SK-N-SH (cell line): ENCODE measurements at regions not wholly inside any gene's neighbourhood (a gene's known extent, or its start where the extent isn't known, plus 50 kb on each side); places are given as distances from the start of the nearest gene placed in this dataset.
A peak's percentile ranks its signal among the peaks of the same experiment; 100 is the strongest.

Experiments
- CTCF ChIA-PET: fragments of 300-600, 350-600 bp; formaldehyde crosslinking; extraction: SDS; loops from one replicate; lab custom pipeline; 2021; lab: Yijun Ruan, JAX
- POLR2A ChIA-PET: fragments of 350-600 bp; sonication (Branson Sonifier 250); formaldehyde crosslinking; extraction: SDS; loops from one replicate; lab custom pipeline; 2020; ENCODE audit warnings: antibody characterized with exemption, inconsistent platforms; lab: Yijun Ruan, JAX
- DNase-seq: peaks from one replicate; pipeline ENCODE4 v3.0.0; 2012
- H2AFZ ChIP-seq: fragments of 200-600 bp; sonication (generic); 2 replicates; pipeline ENCODE4 v1.8.1; 2016; ENCODE audit warnings: antibody characterized with exemption, mild to moderate bottlenecking, low read depth
- H3F3A ChIP-seq: fragments of 200-600 bp; sonication (generic); replicated peaks from 2 replicates; pipeline ENCODE3; 2016; ENCODE audit warnings: antibody characterized with exemption, mild to moderate bottlenecking; ENCODE audit not compliant: insufficient read depth
- H3K27ac ChIP-seq, 2 experiments: fragments of 200-500 bp in 1 of 2; fragments of 200-600 bp in 1 of 2; sonication (Bioruptor generic) in 1 of 2; sonication (generic), shearing (Covaris generic) in 1 of 2; 2 replicates each; pipeline versions ENCODE4 v1.5.1 to v1.6.1; 2014 to 2016; ENCODE audit warnings: low read depth in 2 of 2, inconsistent platforms in 1 of 2, low read length in 1 of 2, mild to moderate bottlenecking in 1 of 2, mixed read lengths in 1 of 2
- H3K27me3 ChIP-seq: fragments of 200-600 bp; sonication (generic), shearing (Covaris generic); 2 replicates; pipeline ENCODE4 v1.6.1; 2016; ENCODE audit warnings: mixed run types; ENCODE audit not compliant: insufficient read depth
- H3K36me3 ChIP-seq, 2 experiments: fragments of 200-500 bp in 1 of 2; fragments of 200-600 bp in 1 of 2; sonication (Bioruptor generic) in 1 of 2; sonication (generic) in 1 of 2; replicated peaks in 1 of 2; 2 replicates each; pipeline versions ENCODE3 to v1.5.1; 2014 to 2016; ENCODE audit warnings: low read length in 1 of 2, mild to moderate bottlenecking in 1 of 2; ENCODE audit not compliant: insufficient read depth in 2 of 2, control insufficient read depth in 1 of 2
- H3K4me1 ChIP-seq, 2 experiments: fragments of 200-500 bp in 1 of 2; fragments of 200-600 bp in 1 of 2; sonication (Bioruptor generic) in 1 of 2; sonication (generic), shearing (Covaris generic) in 1 of 2; 2 replicates each; pipeline versions ENCODE4 v1.5.1 to v1.6.1; 2014 to 2016; ENCODE audit warnings: low read depth in 1 of 2, low read length in 1 of 2, mixed run types in 1 of 2; ENCODE audit not compliant: insufficient read depth in 2 of 2, control insufficient read depth in 1 of 2
- H3K4me2 ChIP-seq: fragments of 200-600 bp; sonication (generic), shearing (Covaris generic); 2 replicates; pipeline ENCODE4 v1.6.1; 2017; ENCODE audit warnings: mixed run types
- H3K4me3 ChIP-seq, 2 experiments: fragments of 200-500 bp in 1 of 2; fragments of 200-600 bp in 1 of 2; sonication (Bioruptor generic) in 1 of 2; sonication (generic), shearing (Covaris generic) in 1 of 2; 2 replicates each; pipeline versions ENCODE4 v1.5.1 to v1.8.1; 2014 to 2016; ENCODE audit warnings: low read depth in 2 of 2, inconsistent platforms in 1 of 2, low read length in 1 of 2, mild to moderate bottlenecking in 1 of 2, mixed read lengths in 1 of 2, moderate library complexity in 1 of 2
- H3K79me2 ChIP-seq: fragments of 200-600 bp; sonication (generic); 2 replicates; pipeline ENCODE4 v1.8.1; 2017; ENCODE audit warnings: mild to moderate bottlenecking; ENCODE audit not compliant: insufficient read depth
- H3K9ac ChIP-seq: fragments of 200-600 bp; sonication (generic); 2 replicates; pipeline ENCODE4 v1.6.1; 2017; ENCODE audit warnings: mixed run types
- H3K9me2 ChIP-seq: fragments of 200-600 bp; sonication (generic); 2 replicates; pipeline ENCODE4 v1.6.1; 2017; ENCODE audit warnings: mixed run types
- H3K9me3 ChIP-seq: fragments of 200-600 bp; sonication (generic); 2 replicates; pipeline ENCODE4 v1.6.1; 2017; ENCODE audit warnings: mixed run types, mild to moderate bottlenecking, moderate library complexity
- H4K20me1 ChIP-seq: fragments of 200-600 bp; sonication (generic); 2 replicates; pipeline ENCODE4 v1.6.1; 2017; ENCODE audit warnings: mild to moderate bottlenecking, mixed run types; ENCODE audit not compliant: insufficient read depth
- CHD2 ChIP-seq: fragments of 150-350 bp; IDR thresholded peaks from 2 replicates; pipeline ENCODE4 v1.6.1; 2018; ENCODE audit warnings: low read length; ENCODE audit not compliant: partially characterized antibody
- ELF1 ChIP-seq: IDR thresholded peaks from 2 replicates; pipeline ENCODE4 v1.4.0; 2012
- EP300 ChIP-seq, 2 experiments: IDR thresholded peaks; 2 replicates each; pipeline versions ENCODE4 v1.4.0 to v1.6.1; 2012; ENCODE audit warnings: borderline replicate concordance in 1 of 2, low read depth in 1 of 2, low read length in 1 of 2
- GABPA ChIP-seq: IDR thresholded peaks from 2 replicates; pipeline ENCODE4 v1.4.0; 2012; ENCODE audit warnings: low read depth, mild to moderate bottlenecking
- GATA2 ChIP-seq: sonication (generic); formaldehyde crosslinking; IDR thresholded peaks from 2 replicates; pipeline ENCODE4 v1.5.0; 2020; ENCODE audit warnings: mild to moderate bottlenecking, missing genetic modification reagents
- JUND ChIP-seq: IDR thresholded peaks from 2 replicates; pipeline ENCODE4 v1.4.0; 2012
- MXI1 ChIP-seq: IDR thresholded peaks from 2 replicates; pipeline ENCODE4 v1.6.1; 2012; ENCODE audit warnings: mild to moderate bottlenecking, low read depth, low read length, improper control_type of control experiment
- TEAD4 ChIP-seq: IDR thresholded peaks from 2 replicates; pipeline ENCODE4 v1.4.0; 2012; ENCODE audit warnings: mild to moderate bottlenecking, borderline replicate concordance; ENCODE audit not compliant: insufficient read depth
- TF ChIP-seq, protein P1 (sequence below): IDR thresholded peaks from 2 replicates; pipeline ENCODE4 v1.4.0; 2012; ENCODE audit warnings: low read depth, borderline replicate concordance
- TF ChIP-seq, protein P2 (sequence below): fragments of 200-600 bp; sonication (generic); IDR thresholded peaks from 2 replicates; pipeline ENCODE4 v1.6.1; 2017; ENCODE audit warnings: antibody characterized with exemption, mild to moderate bottlenecking, moderate library complexity
- TF ChIP-seq, protein P3 (sequence below): IDR thresholded peaks from 2 replicates; pipeline ENCODE4 v1.6.1; 2012; ENCODE audit warnings: mild to moderate bottlenecking, low read depth, low read length, moderate library complexity
- TF ChIP-seq, protein P4 (sequence below): fragments of 150-350 bp; IDR thresholded peaks from 2 replicates; pipeline ENCODE4 v1.6.1; 2016; ENCODE audit warnings: mild to moderate bottlenecking, low read depth, low read length
- TF ChIP-seq, protein P5 (sequence below): IDR thresholded peaks from 2 replicates; pipeline ENCODE4; 2012

DNA sequence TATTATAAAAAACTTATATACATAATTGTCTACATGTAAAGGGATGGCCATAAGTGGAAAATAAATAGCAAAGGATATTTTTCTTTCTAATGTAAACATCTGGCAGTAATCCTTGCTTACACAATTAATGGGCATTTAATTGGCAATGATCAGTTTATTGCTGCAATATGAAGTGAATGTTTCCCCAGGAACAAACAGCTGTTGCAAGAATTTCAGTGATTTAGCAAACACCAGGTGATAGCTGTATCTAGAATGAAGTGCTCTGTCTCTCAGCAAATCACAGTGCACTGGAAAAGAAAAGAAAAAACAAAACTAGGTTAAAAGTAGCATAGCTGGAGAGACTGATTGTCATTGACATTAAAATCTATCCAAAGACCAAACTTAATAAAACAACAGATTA is 594.5 kb upstream of the ARRDC3 start:
- H3K36me3 ChIP-seq = no peaks in the 10 kb centered on the region
- no peaks in the 10 kb centered on the region for H3K9me2 ChIP-seq
- H3F3A ChIP-seq = no peaks in the 10 kb centered on the region
- H3K4me3 ChIP-seq = no peak overlapping the region
- H3K27ac ChIP-seq = peak overlapping the region in 1 of 2 experiments; percentile 16; a peak in 1 of 4 replicates
- POLR2A ChIA-PET = no interaction called here
- no peak overlapping the region for H3K9ac ChIP-seq
- no peaks in the 10 kb centered on the region for H4K20me1 ChIP-seq
- no peaks in the 10 kb centered on the region for H3K9me3 ChIP-seq
- H3K4me1 ChIP-seq = peaks cover 0 to 4% of the 10 kb centered on the region in 2 experiments; a peak in 1 of 4 replicates
- H3K27me3 ChIP-seq = no peaks in the 10 kb centered on the region
- no peak overlapping the region for H3K4me2 ChIP-seq
- no peak for DNase-seq
- peak overlapping the region; percentile 32; the same call in 1 of the 2 replicates for H2AFZ ChIP-seq
- TF ChIP-seq, protein P1, sequence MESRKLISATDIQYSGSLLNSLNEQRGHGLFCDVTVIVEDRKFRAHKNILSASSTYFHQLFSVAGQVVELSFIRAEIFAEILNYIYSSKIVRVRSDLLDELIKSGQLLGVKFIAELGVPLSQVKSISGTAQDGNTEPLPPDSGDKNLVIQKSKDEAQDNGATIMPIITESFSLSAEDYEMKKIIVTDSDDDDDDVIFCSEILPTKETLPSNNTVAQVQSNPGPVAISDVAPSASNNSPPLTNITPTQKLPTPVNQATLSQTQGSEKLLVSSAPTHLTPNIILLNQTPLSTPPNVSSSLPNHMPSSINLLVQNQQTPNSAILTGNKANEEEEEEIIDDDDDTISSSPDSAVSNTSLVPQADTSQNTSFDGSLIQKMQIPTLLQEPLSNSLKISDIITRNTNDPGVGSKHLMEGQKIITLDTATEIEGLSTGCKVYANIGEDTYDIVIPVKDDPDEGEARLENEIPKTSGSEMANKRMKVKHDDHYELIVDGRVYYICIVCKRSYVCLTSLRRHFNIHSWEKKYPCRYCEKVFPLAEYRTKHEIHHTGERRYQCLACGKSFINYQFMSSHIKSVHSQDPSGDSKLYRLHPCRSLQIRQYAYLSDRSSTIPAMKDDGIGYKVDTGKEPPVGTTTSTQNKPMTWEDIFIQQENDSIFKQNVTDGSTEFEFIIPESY = no peak
- TF ChIP-seq, protein P2, sequence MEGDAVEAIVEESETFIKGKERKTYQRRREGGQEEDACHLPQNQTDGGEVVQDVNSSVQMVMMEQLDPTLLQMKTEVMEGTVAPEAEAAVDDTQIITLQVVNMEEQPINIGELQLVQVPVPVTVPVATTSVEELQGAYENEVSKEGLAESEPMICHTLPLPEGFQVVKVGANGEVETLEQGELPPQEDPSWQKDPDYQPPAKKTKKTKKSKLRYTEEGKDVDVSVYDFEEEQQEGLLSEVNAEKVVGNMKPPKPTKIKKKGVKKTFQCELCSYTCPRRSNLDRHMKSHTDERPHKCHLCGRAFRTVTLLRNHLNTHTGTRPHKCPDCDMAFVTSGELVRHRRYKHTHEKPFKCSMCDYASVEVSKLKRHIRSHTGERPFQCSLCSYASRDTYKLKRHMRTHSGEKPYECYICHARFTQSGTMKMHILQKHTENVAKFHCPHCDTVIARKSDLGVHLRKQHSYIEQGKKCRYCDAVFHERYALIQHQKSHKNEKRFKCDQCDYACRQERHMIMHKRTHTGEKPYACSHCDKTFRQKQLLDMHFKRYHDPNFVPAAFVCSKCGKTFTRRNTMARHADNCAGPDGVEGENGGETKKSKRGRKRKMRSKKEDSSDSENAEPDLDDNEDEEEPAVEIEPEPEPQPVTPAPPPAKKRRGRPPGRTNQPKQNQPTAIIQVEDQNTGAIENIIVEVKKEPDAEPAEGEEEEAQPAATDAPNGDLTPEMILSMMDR = no peak
- no peak for TF ChIP-seq ELF1
- no peak for TF ChIP-seq TEAD4
- TF ChIP-seq, protein P3, sequence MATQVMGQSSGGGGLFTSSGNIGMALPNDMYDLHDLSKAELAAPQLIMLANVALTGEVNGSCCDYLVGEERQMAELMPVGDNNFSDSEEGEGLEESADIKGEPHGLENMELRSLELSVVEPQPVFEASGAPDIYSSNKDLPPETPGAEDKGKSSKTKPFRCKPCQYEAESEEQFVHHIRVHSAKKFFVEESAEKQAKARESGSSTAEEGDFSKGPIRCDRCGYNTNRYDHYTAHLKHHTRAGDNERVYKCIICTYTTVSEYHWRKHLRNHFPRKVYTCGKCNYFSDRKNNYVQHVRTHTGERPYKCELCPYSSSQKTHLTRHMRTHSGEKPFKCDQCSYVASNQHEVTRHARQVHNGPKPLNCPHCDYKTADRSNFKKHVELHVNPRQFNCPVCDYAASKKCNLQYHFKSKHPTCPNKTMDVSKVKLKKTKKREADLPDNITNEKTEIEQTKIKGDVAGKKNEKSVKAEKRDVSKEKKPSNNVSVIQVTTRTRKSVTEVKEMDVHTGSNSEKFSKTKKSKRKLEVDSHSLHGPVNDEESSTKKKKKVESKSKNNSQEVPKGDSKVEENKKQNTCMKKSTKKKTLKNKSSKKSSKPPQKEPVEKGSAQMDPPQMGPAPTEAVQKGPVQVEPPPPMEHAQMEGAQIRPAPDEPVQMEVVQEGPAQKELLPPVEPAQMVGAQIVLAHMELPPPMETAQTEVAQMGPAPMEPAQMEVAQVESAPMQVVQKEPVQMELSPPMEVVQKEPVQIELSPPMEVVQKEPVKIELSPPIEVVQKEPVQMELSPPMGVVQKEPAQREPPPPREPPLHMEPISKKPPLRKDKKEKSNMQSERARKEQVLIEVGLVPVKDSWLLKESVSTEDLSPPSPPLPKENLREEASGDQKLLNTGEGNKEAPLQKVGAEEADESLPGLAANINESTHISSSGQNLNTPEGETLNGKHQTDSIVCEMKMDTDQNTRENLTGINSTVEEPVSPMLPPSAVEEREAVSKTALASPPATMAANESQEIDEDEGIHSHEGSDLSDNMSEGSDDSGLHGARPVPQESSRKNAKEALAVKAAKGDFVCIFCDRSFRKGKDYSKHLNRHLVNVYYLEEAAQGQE = no peak
- no peak for TF ChIP-seq JUND
- no peak for TF ChIP-seq MXI1
- TF ChIP-seq, protein P4, sequence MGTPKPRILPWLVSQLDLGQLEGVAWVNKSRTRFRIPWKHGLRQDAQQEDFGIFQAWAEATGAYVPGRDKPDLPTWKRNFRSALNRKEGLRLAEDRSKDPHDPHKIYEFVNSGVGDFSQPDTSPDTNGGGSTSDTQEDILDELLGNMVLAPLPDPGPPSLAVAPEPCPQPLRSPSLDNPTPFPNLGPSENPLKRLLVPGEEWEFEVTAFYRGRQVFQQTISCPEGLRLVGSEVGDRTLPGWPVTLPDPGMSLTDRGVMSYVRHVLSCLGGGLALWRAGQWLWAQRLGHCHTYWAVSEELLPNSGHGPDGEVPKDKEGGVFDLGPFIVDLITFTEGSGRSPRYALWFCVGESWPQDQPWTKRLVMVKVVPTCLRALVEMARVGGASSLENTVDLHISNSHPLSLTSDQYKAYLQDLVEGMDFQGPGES = no peak
- TF ChIP-seq, protein P5, sequence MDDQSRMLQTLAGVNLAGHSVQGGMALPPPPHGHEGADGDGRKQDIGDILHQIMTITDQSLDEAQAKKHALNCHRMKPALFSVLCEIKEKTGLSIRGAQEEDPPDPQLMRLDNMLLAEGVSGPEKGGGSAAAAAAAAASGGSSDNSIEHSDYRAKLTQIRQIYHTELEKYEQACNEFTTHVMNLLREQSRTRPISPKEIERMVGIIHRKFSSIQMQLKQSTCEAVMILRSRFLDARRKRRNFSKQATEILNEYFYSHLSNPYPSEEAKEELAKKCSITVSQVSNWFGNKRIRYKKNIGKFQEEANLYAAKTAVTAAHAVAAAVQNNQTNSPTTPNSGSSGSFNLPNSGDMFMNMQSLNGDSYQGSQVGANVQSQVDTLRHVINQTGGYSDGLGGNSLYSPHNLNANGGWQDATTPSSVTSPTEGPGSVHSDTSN = no peak
- TF ChIP-seq CHD2 = no peak
- TF ChIP-seq GATA2 (CRISPR knock-in tag) = no peak
- TF ChIP-seq GABPA = no peak
- no peak for TF ChIP-seq EP300 (IDR thresholded peaks at IDR 0.05; ENCODE audit: borderline replicate concordance in 1 of 2, low read depth in 1 of 2, low read length in 1 of 2)
- TF ChIP-seq, all 33 proteins: peak for 0
- no peaks in the 10 kb centered on the region for H3K79me2 ChIP-seq
- CTCF ChIA-PET = no interaction called here
